ENCODE measurements at regions not wholly inside any gene's neighbourhood (a gene's known extent, or its start where the extent isn't known, plus 50 kb on each side); places are given as distances from the start of the nearest gene placed in this dataset.

- H2AFZ ChIP-seq = no peak overlapping the region
- H3K4me2 ChIP-seq (ENCODE audit: low read length) = no peak overlapping the region
- no peaks in the 10 kb centered on the region for H3K36me3 ChIP-seq (ENCODE audit: control insufficient read depth, insufficient read depth, low read length)
- H3K9me3 ChIP-seq (ENCODE audit: control insufficient read depth, low read length) = no peaks in the 10 kb centered on the region
- H3K79me2 ChIP-seq = no peaks in the 10 kb centered on the region
- H3K4me1 ChIP-seq = no peaks in the 10 kb centered on the region
- no peak for TF ChIP-seq CTCF (IDR thresholded peaks at IDR 0.05)
- H3K27me3 ChIP-seq (ENCODE audit: control insufficient read depth, insufficient read depth, low read length) = no peaks in the 10 kb centered on the region
- no peak overlapping the region for H3K9ac ChIP-seq
- H3K4me3 ChIP-seq (ENCODE audit: low read depth, low read length) = no peak overlapping the region
- H3K27ac ChIP-seq = no peak overlapping the region
Measured at GRCh38 chr5:175045820-175046219, 321.4 kb downstream of the MSX2 start.

- no peak for TF ChIP-seq CTCF (IDR thresholded peaks at IDR 0.05)
- no peak overlapping the region for H3K4me3 ChIP-seq (ENCODE audit: low read depth, low read length)
- H3K4me1 ChIP-seq = no peaks in the 10 kb centered on the region
- no peaks in the 10 kb centered on the region for H3K27me3 ChIP-seq (ENCODE audit: control insufficient read depth, insufficient read depth, low read length)
- no peak overlapping the region for H3K4me2 ChIP-seq (ENCODE audit: low read length)
- H3K79me2 ChIP-seq = no peaks in the 10 kb centered on the region
- no peaks in the 10 kb centered on the region for H3K9me3 ChIP-seq (ENCODE audit: control insufficient read depth, low read length)
- no peak overlapping the region for H3K27ac ChIP-seq
- no peak overlapping the region for H2AFZ ChIP-seq
- H3K36me3 ChIP-seq (ENCODE audit: control insufficient read depth, insufficient read depth, low read length) = no peaks in the 10 kb centered on the region
- H3K9ac ChIP-seq = no peak overlapping the region
Measured at GRCh38 chr5:175037820-175038219, 313.4 kb downstream of the MSX2 start.

GRCh38 chr5:175035882-175036533 is 311.6 kb downstream of the MSX2 start:
- no peaks in the 10 kb centered on the region for H3K79me2 ChIP-seq
- no peak overlapping the region for H3K9ac ChIP-seq
- no peaks in the 10 kb centered on the region for H3K36me3 ChIP-seq (ENCODE audit: control insufficient read depth, insufficient read depth, low read length)
- H3K4me1 ChIP-seq = no peaks in the 10 kb centered on the region
- no peak for TF ChIP-seq CTCF (IDR thresholded peaks at IDR 0.05)
- H2AFZ ChIP-seq = no peak overlapping the region
- no peak overlapping the region for H3K4me2 ChIP-seq (ENCODE audit: low read length)
- no peaks in the 10 kb centered on the region for H3K9me3 ChIP-seq (ENCODE audit: control insufficient read depth, low read length)
- H3K4me3 ChIP-seq (ENCODE audit: low read depth, low read length) = no peak overlapping the region
- H3K27ac ChIP-seq = no peak overlapping the region
- H3K27me3 ChIP-seq (ENCODE audit: control insufficient read depth, insufficient read depth, low read length) = no peaks in the 10 kb centered on the region

GRCh38 chr5:175034924-175035323 is 310.5 kb downstream of the MSX2 start:
- H3K4me1 ChIP-seq = no peaks in the 10 kb centered on the region
- H3K9me3 ChIP-seq (ENCODE audit: control insufficient read depth, low read length) = no peaks in the 10 kb centered on the region
- no peak for TF ChIP-seq CTCF (IDR thresholded peaks at IDR 0.05)
- H3K79me2 ChIP-seq = no peaks in the 10 kb centered on the region
- no peak overlapping the region for H3K9ac ChIP-seq
- H3K27me3 ChIP-seq (ENCODE audit: control insufficient read depth, insufficient read depth, low read length) = no peaks in the 10 kb centered on the region
- H3K36me3 ChIP-seq (ENCODE audit: control insufficient read depth, insufficient read depth, low read length) = no peaks in the 10 kb centered on the region
- H3K4me2 ChIP-seq (ENCODE audit: low read length) = no peak overlapping the region
- no peak overlapping the region for H2AFZ ChIP-seq
- no peak overlapping the region for H3K4me3 ChIP-seq (ENCODE audit: low read depth, low read length)
- no peak overlapping the region for H3K27ac ChIP-seq

GRCh38 chr5:175032741-175033151 is 308.4 kb downstream of the MSX2 start:
- H3K79me2 ChIP-seq = no peaks in the 10 kb centered on the region
- no peaks in the 10 kb centered on the region for H3K4me1 ChIP-seq
- no peak overlapping the region for H3K27ac ChIP-seq
- H3K27me3 ChIP-seq (ENCODE audit: control insufficient read depth, insufficient read depth, low read length) = no peaks in the 10 kb centered on the region
- no peak overlapping the region for H3K9ac ChIP-seq
- no peak overlapping the region for H3K4me2 ChIP-seq (ENCODE audit: low read length)
- no peak overlapping the region for H3K4me3 ChIP-seq (ENCODE audit: low read depth, low read length)
- no peaks in the 10 kb centered on the region for H3K9me3 ChIP-seq (ENCODE audit: control insufficient read depth, low read length)
- TF ChIP-seq CTCF (IDR thresholded peaks at IDR 0.05) = no peak
- no peaks in the 10 kb centered on the region for H3K36me3 ChIP-seq (ENCODE audit: control insufficient read depth, insufficient read depth, low read length)
- H2AFZ ChIP-seq = no peak overlapping the region

Data from parathyroid adenoma (tissue), 2 donors.